Lower lobe of right lung (tissue), 2 donors: ENCODE measurements at regions not wholly inside any gene's neighbourhood (a gene's known extent, or its start where the extent isn't known, plus 50 kb on each side); places are given as distances from the start of the nearest gene placed in this dataset.
A peak's percentile ranks its signal among the peaks of the same experiment; 100 is the strongest.
"Not testable (repeated sequence)": the region's sequence is repeated elsewhere in the genome, so short reads cannot be mapped to it uniquely, and the experiment has no call there.

Experiments used
- ATAC-seq, 2 donors: fragments of 200-7000 bp; cut with Tn5 transposase; one replicate each; pipeline ENCODE4 v1.9.1; 2020 to 2022; ENCODE audit warnings: mild to moderate bottlenecking in 2 of 2, moderate library complexity in 2 of 2
- DNase-seq: peaks from one replicate; pipeline ENCODE4 v3.0.0-alpha.2; 2020
- H3K27ac ChIP-seq: fragments of 200-600 bp; one replicate; pipeline ENCODE4 v1.8.0; 2022
- H3K27me3 ChIP-seq: fragments of 200-600 bp; one replicate; pipeline ENCODE4 v1.8.0; 2022; ENCODE audit warnings: low read depth
- H3K36me3 ChIP-seq: fragments of 200-600 bp; one replicate; pipeline ENCODE4 v1.8.0; 2022; ENCODE audit warnings: mild to moderate bottlenecking
- H3K4me1 ChIP-seq: fragments of 200-600 bp; one replicate; pipeline ENCODE4 v1.8.0; 2022
- H3K4me3 ChIP-seq: fragments of 200-600 bp; one replicate; pipeline ENCODE4 v1.8.0; 2022; ENCODE audit warnings: mild to moderate bottlenecking
- H3K9me3 ChIP-seq: fragments of 200-600 bp; one replicate; pipeline ENCODE4 v1.8.0; 2022
- CTCF ChIP-seq: fragments of 200-600 bp; IDR thresholded peaks from one replicate; pipeline ENCODE4 v1.8.0; 2022; ENCODE audit warnings: antibody characterized with exemption, mild to moderate bottlenecking
- intact Hi-C: fragments of 100-400 bp; cut with DNase I; formaldehyde crosslinking; loops from one replicate; pipeline ENCODE4 v1.11.0; 2022
- donor health status: DM: no; HTN: yes; CAD: no; lungs with severe emphysema.

DNA sequence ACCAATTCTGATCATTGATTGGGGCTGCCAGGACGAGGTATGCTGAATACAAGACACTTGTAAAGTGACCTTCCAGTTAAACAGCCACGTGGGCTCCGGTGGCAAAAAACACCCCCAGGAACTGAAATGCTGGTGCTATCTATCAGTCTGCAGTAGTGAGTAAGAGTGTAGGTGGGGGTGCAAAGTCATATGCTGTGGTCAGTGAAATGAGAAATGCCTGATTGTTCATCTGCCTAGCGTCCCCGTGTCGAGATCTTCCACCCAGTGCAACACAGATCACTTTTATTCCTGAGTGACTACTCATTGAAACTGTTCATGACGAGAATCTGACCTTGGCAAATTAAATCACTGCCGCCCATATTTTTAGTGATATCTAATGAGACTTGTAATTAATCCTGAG lies 806.5 kb upstream of the GOT2 start:
- H3K4me1 ChIP-seq: no peaks in the 10 kb centered on the region
- no peak overlapping the region for H3K4me3 ChIP-seq
- H3K9me3 ChIP-seq: no peaks in the 10 kb centered on the region
- no peak overlapping the region for H3K27ac ChIP-seq
- ATAC-seq: no peak
- no peaks in the 10 kb centered on the region for H3K27me3 ChIP-seq
- DNase-seq: no peak
- intact Hi-C loops: no loop called here
- H3K36me3 ChIP-seq: no peaks in the 10 kb centered on the region
- TF ChIP-seq CTCF: no peak

DNA sequence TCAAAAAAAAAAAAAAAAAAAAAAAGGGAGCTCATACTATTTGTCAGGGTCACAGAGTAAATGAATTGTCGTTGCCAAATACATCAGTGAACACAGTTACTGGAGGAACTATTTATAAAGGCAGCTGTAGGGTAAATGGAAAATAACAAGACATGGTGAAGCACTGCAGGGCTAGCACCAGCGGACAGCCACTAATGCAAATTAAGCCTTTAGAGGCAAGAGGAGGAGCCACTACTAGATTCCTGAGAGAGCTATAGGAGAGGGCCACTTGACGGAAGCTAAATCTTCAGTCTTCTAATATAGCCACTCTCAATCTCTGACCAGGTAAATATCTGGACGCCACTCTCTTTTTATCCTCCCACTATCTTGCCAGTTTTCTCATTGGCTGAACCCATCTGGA lies 801.2 kb upstream of the GOT2 start:
- H3K27ac ChIP-seq: no peak overlapping the region
- intact Hi-C loops: no loop called here
- DNase-seq (no peak), ATAC-seq (no peak)
- H3K4me3 ChIP-seq: no peak overlapping the region
- TF ChIP-seq CTCF: no peak
- H3K36me3 ChIP-seq: no peaks in the 10 kb centered on the region
- no peaks in the 10 kb centered on the region for H3K9me3 ChIP-seq
- H3K4me1 ChIP-seq: no peaks in the 10 kb centered on the region
- no peaks in the 10 kb centered on the region for H3K27me3 ChIP-seq

- DNase-seq (no peak), ATAC-seq (peak; percentile 42 to 68)
- Histone ChIP-seq H3K27me3 (no peaks in the 10 kb centered on the region), H3K9me3 (no peaks in the 10 kb centered on the region), H3K4me1 (no peaks in the 10 kb centered on the region), H3K27ac (no peak overlapping the region), H3K36me3 (no peaks in the 10 kb centered on the region), H3K4me3 (no peak overlapping the region)
- intact Hi-C loops: no loop called here
- no peak for TF ChIP-seq CTCF
These were observed 793.3 kb upstream of the GOT2 start for GRCh38 chr16:59527206-59527997.

DNA sequence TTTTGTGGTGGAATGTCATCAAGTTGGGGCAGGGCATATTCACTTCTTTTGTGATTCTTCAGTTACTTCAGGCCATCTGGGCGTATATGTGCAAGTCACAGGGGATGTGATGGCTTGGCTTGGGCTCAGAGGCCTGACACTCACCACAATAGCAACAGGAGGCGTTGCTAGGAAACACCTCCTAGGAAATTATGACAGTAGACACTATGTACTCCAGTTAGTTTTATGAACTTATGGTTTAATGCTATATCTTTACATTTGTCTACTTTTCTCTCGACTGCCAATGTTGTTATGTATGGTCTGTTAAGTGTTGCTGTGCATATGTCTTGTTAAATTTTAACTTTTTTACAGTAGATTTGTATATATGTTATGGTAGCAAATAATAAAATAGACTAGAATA lies 788.7 kb upstream of the GOT2 start:
- intact Hi-C loops: no loop called here
- DNase-seq (no peak), ATAC-seq (no peak)
- no peak overlapping the region for H3K4me3 ChIP-seq
- H3K27ac ChIP-seq: no peak overlapping the region
- H3K4me1 ChIP-seq: no peaks in the 10 kb centered on the region
- H3K27me3 ChIP-seq: no peaks in the 10 kb centered on the region
- TF ChIP-seq CTCF: no peak
- H3K9me3 ChIP-seq: no peaks in the 10 kb centered on the region
- no peaks in the 10 kb centered on the region for H3K36me3 ChIP-seq

DNA sequence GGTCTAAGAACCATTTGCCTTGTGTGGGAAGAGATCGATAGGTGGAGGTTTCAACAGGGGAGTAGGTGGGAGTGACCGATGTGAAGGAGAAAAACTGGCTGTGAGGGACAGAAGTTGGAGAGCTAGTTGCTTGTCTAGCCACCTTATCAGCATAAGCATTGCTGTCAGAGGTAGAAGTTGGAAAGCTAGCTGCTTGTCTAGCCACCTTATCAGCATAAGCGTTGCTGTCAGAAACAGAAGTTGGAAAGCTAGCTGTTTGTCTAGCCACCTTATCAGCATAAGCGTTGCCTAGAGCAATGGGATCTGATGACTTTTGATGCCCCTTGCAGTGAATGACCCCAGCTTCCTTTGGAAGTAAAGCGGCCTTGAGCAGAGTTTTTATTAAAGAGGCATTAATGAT lies 784.6 kb upstream of the GOT2 start:
- H3K4me3 ChIP-seq, H3K36me3 ChIP-seq, intact Hi-C loops, H3K27ac ChIP-seq, H3K27me3 ChIP-seq, ATAC-seq, H3K4me1 ChIP-seq, DNase-seq, H3K9me3 ChIP-seq: not testable (repeated sequence)

DNA sequence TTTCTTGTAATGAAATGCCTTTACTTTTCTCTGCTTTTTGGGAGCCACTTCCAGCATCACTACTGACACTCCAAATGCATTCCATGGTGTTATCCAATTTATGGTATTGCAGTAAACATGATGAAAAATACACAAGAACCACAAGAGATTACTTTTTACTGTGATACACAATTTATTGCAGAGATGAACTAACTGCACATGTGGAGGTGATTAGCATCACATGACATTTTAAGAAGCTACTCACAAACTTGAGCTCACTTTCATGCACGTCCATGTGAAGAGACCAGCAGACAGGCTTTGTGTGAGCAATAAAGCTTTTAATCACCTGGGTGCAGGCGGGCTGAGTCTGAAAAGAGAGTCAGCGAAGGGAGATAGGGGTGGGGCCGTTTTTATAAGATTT lies 780.5 kb upstream of the GOT2 start:
- TF ChIP-seq CTCF: no peak
- intact Hi-C loops: no loop called here

More for the DNA sequence above, 780.5 kb upstream of the GOT2 start:
- Histone ChIP-seq H3K27ac (no peak overlapping the region), H3K36me3 (no peaks in the 10 kb centered on the region), H3K4me3 (no peak overlapping the region), H3K27me3 (no peaks in the 10 kb centered on the region), H3K9me3 (peaks cover 3% of the 10 kb centered on the region), H3K4me1 (no peaks in the 10 kb centered on the region)
- DNase-seq (no peak), ATAC-seq (no peak)
